ENCODE measurements at regions not wholly inside any gene's neighbourhood (a gene's known extent, or its start where the extent isn't known, plus 50 kb on each side); places are given as distances from the start of the nearest gene placed in this dataset.

- TF ChIP-seq CTCF (conservative IDR thresholded peaks at IDR 0.05) (no peak), ZFX (IDR thresholded peaks at IDR 0.05) (no peak)
Measured at GRCh38 chr2:240236217-240237111, 96.0 kb upstream of the OTOS start.

Data from C4-2B (cell line).